ENCODE measurements at regions not wholly inside any gene's neighbourhood (a gene's known extent, or its start where the extent isn't known, plus 50 kb on each side); places are given as distances from the start of the nearest gene placed in this dataset.

DNA sequence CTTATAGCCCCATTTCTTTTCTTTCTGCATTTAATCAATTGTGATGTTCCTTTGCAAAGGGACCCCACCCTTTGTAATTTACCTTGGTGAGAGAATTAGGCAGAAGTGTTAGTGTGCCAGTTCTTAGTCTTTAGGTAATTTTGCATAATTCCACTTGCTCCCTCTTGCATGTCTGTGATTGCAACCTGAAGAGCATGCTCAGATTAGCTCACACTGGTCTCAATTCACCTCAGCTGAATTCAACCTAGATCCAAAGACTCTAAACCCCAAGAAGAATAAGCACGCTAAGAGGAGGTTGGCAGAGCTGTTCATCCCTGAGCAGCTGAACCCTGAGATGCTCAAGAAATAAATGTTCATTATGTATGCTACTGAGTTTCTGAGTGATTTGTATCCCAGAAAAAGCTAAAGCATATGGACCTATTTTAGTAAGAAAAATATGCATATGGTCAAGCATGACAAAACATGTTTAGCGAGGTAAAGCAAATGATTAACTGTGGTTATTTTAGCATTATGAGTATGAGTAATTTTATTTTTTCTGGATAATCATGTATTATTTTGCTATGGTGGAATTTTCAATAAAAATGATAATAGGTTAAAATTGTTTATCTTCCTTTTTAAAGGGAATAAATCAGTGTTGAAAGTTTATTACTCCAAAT is 299.2 kb upstream of the ZSWIM2 start:
- TF ChIP-seq, protein P1, sequence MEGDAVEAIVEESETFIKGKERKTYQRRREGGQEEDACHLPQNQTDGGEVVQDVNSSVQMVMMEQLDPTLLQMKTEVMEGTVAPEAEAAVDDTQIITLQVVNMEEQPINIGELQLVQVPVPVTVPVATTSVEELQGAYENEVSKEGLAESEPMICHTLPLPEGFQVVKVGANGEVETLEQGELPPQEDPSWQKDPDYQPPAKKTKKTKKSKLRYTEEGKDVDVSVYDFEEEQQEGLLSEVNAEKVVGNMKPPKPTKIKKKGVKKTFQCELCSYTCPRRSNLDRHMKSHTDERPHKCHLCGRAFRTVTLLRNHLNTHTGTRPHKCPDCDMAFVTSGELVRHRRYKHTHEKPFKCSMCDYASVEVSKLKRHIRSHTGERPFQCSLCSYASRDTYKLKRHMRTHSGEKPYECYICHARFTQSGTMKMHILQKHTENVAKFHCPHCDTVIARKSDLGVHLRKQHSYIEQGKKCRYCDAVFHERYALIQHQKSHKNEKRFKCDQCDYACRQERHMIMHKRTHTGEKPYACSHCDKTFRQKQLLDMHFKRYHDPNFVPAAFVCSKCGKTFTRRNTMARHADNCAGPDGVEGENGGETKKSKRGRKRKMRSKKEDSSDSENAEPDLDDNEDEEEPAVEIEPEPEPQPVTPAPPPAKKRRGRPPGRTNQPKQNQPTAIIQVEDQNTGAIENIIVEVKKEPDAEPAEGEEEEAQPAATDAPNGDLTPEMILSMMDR (IDR thresholded peaks at IDR 0.05; ENCODE audit: low read length, missing control alignments), result no peak
- H3K4me3 ChIP-seq (replicated peaks; ENCODE audit: low read depth, low read length), result no peak overlapping the region
- DNase-seq (ENCODE audit: low read depth), result no peak

DNA sequence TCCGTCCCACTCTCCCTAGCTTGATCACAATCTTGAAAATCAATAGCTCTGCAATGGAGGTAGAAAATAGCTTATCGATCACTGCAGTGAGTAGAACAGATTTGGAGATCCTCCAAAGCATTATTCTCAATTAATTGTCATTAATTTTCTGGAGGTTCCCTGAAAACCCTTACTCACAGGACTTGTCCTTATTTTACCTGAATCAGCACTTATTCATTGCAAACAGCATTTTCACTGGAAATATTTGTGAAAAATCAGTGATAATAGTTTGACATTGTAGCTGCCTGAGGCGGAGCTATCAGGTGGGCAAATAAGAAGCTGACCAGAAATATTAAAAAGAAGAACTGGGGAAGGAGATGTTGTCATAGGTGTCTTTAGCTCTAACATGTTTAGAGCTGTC is 294.6 kb upstream of the ZSWIM2 start:
- DNase-seq (ENCODE audit: low read depth), result no peak
- H3K4me3 ChIP-seq (replicated peaks; ENCODE audit: low read depth, low read length), result no peak overlapping the region
- TF ChIP-seq, protein P1 (IDR thresholded peaks at IDR 0.05; ENCODE audit: low read length, missing control alignments), result no peak

DNA sequence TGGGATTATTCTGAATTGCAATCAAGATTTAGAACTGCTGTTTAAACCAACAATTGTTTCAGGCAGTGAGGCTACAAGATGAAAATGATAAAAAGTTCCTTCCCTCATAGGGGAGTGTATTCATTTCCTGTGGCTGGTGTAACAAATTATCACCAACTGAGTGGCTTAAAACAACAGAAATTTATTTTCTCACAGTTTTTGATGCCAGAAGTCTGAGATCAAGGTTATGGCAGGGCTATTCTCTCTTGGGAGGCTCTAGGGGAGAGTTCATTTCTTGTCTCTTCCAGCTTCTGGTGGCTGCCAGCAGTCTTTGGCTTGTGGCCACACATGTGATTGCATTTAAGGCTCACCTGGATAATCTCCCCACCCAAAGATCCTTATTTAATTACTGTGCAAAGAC is 290.5 kb upstream of the ZSWIM2 start:
- H3K4me3 ChIP-seq (replicated peaks; ENCODE audit: low read depth, low read length), result no peak overlapping the region
- TF ChIP-seq, protein P1 (IDR thresholded peaks at IDR 0.05; ENCODE audit: low read length, missing control alignments), result no peak
- no peak for DNase-seq (ENCODE audit: low read depth)

DNA sequence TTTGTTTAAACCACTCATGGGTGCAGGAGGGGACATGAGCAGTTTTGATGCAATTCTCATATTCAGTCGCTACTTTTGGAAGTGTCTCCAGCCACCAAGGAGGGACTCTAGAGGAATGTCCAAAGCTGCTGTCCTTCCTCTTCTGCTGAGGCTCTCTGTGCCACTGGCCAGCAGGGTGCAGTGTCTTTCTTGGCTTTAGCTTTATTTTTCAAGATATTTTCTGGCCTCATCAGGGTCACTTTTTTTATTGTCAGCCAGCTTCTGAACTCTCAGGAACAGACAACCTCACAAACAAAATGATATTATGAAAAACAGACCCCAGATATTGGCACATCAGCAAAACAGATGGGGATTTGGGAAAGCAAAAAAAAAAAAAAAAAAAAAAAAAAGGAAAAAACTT is 289.3 kb upstream of the ZSWIM2 start:
- TF ChIP-seq, protein P1 (IDR thresholded peaks at IDR 0.05; ENCODE audit: low read length, missing control alignments), result peak; percentile 93
- peak; percentile 75 for DNase-seq (ENCODE audit: low read depth)

GRCh38 chr2:187136646-187137045 is 287.7 kb upstream of the ZSWIM2 start:
- no peak overlapping the region for H3K4me3 ChIP-seq (replicated peaks; ENCODE audit: low read depth, low read length)
- DNase-seq (ENCODE audit: low read depth), result peak; percentile 57
- TF ChIP-seq, protein P1 (IDR thresholded peaks at IDR 0.05; ENCODE audit: low read length, missing control alignments), result no peak

More for the DNA sequence above, 289.3 kb upstream of the ZSWIM2 start:
- no peak overlapping the region for H3K4me3 ChIP-seq (replicated peaks; ENCODE audit: low read depth, low read length)

DNA sequence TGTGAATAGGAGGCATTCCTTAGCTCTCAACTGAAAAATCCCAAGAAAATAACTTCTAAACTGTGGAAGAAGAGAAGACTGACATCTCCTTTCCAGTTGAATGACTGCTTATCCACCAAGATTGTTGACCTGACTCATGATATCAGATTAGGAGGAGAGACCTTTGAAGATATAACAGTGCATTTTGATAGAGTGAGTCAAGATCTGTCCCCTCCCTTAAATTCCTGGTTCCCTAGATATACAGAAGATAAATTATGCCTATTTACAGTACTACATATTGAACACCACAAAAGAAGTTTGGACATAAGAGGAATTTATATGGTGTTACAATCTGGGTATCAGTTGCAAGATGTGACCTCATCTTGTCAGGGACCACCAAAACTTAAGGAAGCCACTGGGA is 285.3 kb upstream of the ZSWIM2 start:
- TF ChIP-seq, protein P1 (IDR thresholded peaks at IDR 0.05; ENCODE audit: low read length, missing control alignments), result no peak
- no peak for DNase-seq (ENCODE audit: low read depth)
- H3K4me3 ChIP-seq (replicated peaks; ENCODE audit: low read depth, low read length), result no peak overlapping the region

DNA sequence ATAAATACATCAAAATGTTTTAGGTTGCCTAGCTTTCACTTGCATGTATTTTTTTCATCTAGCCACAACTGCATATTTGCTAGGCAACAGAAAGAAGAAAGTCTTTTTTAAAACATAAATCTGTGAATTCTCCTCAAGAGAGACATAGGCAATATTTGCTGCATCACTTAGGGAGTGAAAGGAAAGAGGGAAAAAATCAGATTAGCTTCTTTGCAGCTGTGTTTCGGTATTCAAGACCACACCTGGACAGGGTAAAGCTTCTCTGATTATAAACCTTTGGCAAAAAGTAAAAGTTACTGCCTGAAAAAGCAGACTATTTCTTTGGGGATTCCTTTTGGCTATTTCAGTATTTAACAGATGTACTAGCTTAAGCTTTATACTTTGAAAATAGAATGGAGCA is 280.9 kb upstream of the ZSWIM2 start:
- H3K4me3 ChIP-seq (replicated peaks; ENCODE audit: low read depth, low read length), result no peak overlapping the region
- TF ChIP-seq, protein P1 (IDR thresholded peaks at IDR 0.05; ENCODE audit: low read length, missing control alignments), result no peak
- no peak for DNase-seq (ENCODE audit: low read depth)

Measured in fibroblast of pulmonary artery (primary cell).